NCI-H82 treated with DMSO at 0.1 percent for 48 hours (cell line): ENCODE measurements at regions not wholly inside any gene's neighbourhood (a gene's known extent, or its start where the extent isn't known, plus 50 kb on each side); places are given as distances from the start of the nearest gene placed in this dataset.

ENCODE experiments used
- DNase-seq: peaks from one replicate; lab custom pipeline; 2025; ENCODE audit not compliant: unreplicated experiment; lab: John Stamatoyannopoulos, UW

GRCh38 chr5:108649646-108650045 is 98.1 kb upstream of the FER start:
- no peak for DNase-seq

DNA sequence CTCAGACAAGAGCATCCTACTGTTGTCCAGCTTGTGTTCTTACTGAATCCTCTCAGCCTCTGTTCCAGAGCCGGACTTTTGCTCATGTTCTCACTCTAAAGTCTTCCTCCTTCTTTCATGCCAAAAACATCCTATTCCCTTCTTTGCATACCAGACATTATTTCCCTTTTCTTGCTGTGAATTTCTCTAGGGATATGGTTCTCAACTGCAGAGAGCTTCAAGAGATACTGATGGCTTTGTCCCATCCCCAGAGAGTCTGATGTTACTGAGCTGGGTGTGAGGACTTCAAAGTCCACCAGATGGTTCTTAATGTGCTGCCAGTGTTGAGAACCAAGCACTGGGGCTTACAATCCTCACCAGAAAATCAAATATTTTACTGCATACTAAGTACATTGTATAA is 98.6 kb upstream of the FER start:
- DNase-seq = no peak

GRCh38 chr5:108642170-108642906 is 105.4 kb upstream of the FER start:
- DNase-seq = peak; percentile 46

GRCh38 chr5:108641596-108641995 is 106.1 kb upstream of the FER start:
- no peak for DNase-seq

- no peak for DNase-seq
Observed at GRCh38 chr5:108639366-108639765, 108.3 kb upstream of the FER start.

DNA sequence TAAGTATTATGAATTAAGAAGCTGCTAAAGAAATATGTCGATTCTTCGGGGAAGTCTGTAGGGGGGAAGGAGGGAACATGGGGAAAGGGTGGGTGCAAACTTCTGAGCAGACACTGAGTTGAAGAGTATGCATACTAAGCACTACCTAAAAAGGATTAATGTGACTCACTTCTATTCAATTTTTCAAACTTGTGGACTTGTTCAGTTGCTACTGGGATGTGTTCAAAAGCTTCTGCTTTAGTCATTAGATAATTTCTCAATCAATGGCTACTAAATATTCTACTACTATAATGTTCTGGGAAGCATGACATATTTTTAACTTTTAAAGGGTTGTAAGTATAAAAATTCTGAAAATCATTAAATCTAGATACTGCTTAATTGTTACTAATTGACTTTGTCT is 109.7 kb upstream of the FER start:
- no peak for DNase-seq

GRCh38 chr5:108637134-108637533 is 110.6 kb upstream of the FER start:
- no peak for DNase-seq

DNA sequence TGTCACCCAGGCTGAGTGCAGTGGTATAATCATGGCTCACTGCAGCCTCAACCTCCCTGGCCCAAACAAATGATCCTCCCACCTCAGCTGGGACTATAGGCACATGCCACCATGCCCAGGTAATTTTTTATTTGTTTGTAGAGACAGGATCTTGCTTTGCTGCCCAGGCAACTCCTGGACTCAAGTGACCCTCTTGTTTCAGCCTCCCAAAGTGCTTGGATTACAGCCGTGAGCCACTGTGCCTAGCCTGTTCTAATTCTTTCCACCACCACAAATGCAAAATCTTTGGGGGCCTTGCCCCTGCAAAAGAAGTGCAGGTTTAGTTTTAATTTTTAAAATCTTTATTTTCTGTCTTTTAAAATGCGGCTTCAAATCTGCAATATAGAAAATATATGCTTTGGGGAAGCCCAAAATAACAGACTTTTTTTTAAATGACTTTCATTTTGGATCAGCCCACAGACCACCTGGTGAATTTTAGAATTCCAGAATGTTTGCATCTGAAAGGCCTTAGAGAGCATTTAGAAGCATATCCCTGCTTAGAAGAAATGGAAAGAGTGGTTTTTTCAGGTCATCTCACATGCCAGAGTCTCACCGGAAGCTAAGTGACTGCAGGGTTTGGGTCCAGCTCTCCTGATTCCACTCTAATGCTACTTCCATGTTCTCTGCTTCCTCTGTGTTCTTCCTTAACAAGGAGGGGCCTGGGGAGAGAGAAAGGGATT is 111.4 kb upstream of the FER start:
- no peak for DNase-seq

GRCh38 chr5:108634617-108635288 is 112.9 kb upstream of the FER start:
- no peak for DNase-seq

DNA sequence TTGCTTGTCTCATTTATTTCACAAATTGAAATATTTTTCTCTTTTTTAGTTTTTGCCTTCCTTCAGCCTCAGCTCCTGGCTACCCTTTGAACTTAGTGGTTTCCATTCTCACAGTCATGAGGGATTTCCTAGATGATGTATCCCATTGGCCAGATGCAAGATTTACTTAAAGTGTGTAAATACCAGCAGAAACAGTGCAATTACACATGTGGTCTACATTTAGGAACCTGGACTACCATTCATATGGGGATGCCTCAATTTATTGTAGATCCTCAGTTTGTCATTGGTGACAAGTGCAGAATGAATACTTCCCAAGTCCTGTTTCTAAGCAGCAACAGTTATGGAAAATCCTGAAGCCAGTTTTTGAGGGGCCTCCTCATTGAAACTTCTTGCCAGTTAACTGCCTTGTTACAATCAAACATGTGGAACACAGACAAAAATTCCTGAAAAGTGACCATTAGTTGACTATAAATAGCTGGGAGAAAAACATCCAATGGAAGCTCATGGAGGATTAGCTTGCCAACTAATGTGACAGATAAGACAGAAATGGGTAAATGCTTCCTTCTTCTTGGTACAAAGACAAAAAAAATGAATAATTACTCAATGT is 113.6 kb upstream of the FER start:
- no peak for DNase-seq

GRCh38 chr5:108629779-108630528 is 117.7 kb upstream of the FER start:
- no peak for DNase-seq

DNA sequence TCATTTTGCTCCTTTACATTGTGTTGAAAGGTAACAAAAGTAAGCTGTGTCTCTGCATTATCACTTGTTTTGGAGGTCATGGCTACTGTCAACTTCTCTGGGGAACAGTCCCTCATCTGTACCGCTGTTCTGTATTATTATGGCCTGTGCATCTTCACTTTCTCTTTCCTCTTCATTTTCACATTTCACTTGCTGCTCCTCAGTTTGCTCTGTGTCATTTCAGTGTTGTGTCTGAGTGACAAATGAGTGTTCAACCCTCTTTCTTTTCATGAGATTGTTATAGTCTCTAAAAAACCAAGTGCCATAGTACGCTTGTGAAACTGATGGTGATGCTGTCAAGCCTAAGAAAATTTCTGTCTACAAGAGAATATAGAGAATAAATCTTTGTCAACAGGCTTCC is 122.0 kb upstream of the FER start:
- DNase-seq = no peak

DNA sequence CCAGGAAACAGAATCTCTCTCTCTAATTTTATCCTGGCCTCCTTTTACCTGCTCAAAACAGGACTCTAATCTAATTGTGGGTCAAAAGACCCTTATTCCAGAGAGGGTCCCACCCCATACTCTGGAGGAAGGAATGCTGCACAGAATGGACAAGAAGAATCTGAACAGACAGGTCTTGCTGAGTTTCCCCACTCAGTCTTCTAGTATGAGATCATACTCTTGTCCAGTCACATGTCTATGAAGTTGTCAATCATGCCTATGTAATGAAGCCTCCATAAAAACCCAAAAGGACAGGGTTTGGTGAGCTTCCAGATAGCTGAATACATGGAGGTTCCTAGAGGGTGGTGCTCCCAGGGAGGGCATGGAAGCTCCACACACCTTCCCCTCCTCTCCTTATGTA is 123.9 kb upstream of the FER start:
- DNase-seq = no peak

DNA sequence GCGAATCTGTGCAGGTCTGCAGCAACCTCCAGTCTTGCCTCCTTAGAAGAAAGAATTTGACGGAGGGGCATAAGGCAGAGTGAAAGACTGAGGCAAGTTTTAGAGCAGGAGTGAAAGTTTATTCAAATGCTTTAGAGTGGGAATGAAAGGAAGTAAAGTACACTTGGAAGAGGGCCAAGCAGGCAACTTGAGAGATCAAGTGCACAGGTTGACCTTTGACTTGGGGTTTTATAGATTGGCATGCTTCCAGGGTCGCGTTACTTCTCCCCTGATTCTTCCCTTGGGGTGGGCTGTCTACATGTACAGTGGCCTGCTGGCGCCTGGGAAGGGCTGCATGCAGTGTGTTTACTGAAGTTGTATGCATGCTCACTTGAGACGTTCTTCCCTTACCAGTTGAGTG is 127.2 kb upstream of the FER start:
- DNase-seq = no peak

GRCh38 chr5:108619815-108620214 is 127.9 kb upstream of the FER start:
- no peak for DNase-seq

DNA sequence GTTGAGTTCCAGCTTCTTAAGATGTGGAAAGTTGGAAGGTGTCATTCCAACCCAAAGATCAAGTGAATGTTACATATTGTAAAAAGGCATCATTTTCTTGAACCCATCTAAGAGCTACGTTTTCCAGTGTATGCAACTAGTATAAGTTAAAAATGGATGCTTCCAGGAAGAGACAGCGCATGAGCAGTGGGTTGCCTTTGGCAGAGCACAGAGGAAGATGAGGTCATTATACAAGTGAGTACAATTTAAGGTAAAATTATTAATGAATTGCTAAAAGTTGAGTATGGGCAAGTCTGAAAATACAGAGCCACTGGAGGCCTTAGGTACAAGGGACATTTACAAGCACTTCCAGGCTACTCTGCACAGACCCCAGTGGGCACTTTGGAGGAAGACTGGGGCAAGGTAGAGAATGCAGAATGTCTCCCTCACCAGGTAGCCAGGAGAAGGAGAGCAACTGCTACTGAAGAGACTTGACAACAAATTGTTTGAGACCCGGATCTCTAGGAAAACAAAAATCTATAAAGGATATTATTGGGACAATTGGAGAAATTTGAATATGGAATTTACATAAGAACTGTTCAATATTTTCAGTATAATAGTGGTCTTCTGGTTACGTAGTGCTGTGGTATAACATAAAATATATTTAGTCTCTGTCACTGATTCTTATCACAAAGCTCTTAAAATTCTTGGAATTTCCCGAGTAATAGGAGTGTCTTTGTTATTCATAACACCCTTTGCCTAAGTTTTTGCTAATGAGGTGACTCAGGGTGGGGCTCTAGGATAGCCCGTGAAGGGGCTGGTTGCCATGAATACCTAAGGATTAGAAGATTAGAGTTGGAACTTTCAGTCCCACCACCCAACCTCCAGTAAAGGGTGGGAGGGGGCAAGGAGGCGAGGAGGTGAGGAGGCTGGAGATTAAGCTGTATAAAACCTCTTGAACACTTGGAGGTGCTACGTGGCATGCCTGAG is 129.9 kb upstream of the FER start:
- no peak for DNase-seq

DNA sequence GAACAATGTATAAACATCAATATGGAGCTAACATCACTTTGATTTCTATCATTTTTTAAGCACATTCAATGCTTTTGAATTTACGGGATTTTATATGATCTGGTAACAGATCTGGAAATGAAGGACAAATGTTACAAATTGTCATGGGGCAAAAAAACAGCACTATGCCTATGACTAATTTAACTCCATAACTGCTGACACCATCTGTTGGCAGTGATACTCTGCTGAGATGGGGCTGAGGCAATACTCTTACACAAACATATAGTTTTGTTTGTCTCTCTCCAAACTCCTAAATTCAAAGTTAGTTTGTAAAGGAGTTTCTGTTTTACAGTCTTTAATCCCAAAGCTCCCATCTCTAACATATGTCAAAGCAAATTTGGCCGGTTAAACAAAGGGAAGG is 132.5 kb upstream of the FER start:
- no peak for DNase-seq

GRCh38 chr5:108607421-108607820 is 140.3 kb upstream of the FER start:
- no peak for DNase-seq

DNA sequence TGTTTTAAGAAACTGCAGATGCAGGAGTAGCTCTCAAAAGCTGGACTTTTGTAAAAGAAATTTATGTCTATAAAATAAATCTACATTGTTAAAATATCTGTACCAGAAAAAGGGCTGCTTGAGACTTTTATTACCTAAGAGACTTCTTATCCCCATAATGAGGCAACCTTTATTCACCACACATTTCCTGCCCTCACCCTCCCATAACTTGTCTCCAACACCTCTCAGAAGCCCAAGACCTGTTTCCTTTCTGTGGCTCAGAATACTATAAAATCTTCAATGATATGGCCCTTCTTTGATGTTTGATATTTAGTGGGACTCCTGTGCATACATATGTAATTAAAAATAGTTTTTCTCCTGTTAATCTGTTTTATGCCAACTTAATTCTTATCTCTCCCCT is 141.5 kb upstream of the FER start:
- DNase-seq = no peak

DNA sequence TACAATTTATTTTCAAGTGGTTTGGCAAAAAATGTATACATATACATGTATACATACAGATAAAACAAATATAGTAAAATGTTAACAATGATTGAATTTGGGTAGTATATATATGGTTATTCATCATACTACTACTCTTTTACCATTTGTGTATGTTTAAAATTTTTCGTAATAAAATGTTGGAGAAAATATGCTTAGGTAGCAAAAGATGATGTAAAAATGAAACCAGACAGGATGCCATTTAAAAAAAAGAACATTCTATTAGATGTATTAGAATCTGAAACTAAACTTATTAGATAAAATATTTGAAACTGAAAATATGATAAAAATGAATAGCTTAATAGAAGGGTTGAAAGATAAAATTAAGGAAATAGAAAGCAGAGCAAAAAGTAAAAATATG is 144.9 kb upstream of the FER start:
- DNase-seq = no peak
